Coronary artery (tissue), 2 donors: ENCODE measurements at regions not wholly inside any gene's neighbourhood (a gene's known extent, or its start where the extent isn't known, plus 50 kb on each side); places are given as distances from the start of the nearest gene placed in this dataset.

Source experiments
- DNase-seq: peaks from one replicate; pipeline ENCODE4 v3.0.0-alpha.2; 2017; ENCODE audit warnings: low spot score
- H3K27ac ChIP-seq, 2 donors: fragments of 200-600 bp; sonication (generic); one replicate each; pipeline ENCODE4 v1.5.1; 2016 to 2019
- H3K4me3 ChIP-seq: fragments of 200-600 bp; sonication (generic); 2 replicates; pipeline ENCODE4 v1.5.1; 2016; ENCODE audit warnings: mild to moderate bottlenecking, moderate library complexity
- TF ChIP-seq, protein P1 (sequence below): fragments of 200-600 bp; sonication (generic); IDR thresholded peaks from one replicate; pipeline ENCODE4 v1.5.1; 2019; ENCODE audit warnings: antibody characterized with exemption

DNA sequence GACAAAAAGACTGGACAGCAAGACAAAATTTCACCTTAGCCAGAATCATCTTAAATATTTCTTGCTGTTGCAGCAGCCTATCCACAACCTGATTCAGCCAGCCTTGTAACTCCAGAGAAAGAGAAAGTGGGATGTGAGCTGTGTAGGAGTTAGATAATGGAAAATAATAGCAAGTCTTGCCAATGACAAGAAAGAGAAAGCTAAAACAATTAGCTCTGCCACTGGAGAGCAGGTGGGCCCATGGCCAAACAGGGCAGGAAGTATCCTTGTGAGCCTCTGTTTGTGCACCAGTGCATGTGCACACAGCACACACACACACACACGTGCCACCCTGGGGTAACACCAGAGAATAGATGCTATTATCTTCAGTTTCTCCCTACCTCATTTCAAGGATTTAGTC lies 106.0 kb upstream of the CCDC196 start:
- no peak for DNase-seq
- TF ChIP-seq, protein P1, sequence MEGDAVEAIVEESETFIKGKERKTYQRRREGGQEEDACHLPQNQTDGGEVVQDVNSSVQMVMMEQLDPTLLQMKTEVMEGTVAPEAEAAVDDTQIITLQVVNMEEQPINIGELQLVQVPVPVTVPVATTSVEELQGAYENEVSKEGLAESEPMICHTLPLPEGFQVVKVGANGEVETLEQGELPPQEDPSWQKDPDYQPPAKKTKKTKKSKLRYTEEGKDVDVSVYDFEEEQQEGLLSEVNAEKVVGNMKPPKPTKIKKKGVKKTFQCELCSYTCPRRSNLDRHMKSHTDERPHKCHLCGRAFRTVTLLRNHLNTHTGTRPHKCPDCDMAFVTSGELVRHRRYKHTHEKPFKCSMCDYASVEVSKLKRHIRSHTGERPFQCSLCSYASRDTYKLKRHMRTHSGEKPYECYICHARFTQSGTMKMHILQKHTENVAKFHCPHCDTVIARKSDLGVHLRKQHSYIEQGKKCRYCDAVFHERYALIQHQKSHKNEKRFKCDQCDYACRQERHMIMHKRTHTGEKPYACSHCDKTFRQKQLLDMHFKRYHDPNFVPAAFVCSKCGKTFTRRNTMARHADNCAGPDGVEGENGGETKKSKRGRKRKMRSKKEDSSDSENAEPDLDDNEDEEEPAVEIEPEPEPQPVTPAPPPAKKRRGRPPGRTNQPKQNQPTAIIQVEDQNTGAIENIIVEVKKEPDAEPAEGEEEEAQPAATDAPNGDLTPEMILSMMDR, result no peak
- H3K27ac ChIP-seq, result no peak overlapping the region

DNA sequence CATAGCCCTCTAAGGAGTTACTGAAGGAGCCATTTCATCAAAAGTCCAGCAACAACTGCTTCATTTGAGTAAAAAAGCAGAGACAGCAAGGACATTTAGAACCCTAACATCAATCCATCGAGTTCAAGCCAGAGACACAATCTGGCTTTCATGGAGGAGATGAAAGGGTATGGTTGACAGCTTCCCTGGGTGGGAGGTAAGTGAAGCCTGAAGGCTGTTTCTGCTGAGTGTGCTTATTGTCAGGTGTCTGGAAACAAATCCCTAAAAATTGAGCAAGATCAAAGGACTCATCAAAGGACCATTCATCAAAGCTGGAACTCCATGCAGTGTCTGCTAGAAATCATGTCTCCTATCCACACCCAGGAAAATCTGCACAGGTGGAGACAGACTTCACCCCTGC lies 104.4 kb upstream of the CCDC196 start:
- Histone ChIP-seq H3K27ac (no peak overlapping the region), H3K4me3 (no peak overlapping the region)
- DNase-seq, result no peak
- TF ChIP-seq, protein P1, result no peak

More for the DNA sequence above, 106.0 kb upstream of the CCDC196 start:
- no peak overlapping the region for H3K4me3 ChIP-seq

DNA sequence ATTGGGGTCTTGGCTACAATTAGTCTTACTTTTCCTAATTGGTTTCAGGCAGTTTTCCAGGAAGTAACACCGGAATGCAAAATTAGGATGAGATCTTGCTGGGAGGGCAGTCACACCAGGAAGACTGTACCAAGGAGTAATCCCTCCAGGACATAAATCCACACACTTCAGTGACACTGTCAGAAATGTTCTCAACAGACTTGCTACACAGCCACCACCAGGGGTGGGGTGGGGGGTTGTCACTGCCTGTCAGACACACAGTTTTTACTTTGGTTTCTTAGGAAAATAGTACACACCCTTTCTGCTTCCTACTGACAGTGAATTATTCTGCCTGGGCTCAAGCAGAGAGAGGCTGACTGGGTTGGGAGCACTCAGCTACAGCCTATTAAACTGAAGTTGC lies 102.9 kb upstream of the CCDC196 start:
- DNase-seq, result no peak
- no peak overlapping the region for H3K4me3 ChIP-seq
- H3K27ac ChIP-seq, result no peak overlapping the region
- TF ChIP-seq, protein P1, result no peak

DNA sequence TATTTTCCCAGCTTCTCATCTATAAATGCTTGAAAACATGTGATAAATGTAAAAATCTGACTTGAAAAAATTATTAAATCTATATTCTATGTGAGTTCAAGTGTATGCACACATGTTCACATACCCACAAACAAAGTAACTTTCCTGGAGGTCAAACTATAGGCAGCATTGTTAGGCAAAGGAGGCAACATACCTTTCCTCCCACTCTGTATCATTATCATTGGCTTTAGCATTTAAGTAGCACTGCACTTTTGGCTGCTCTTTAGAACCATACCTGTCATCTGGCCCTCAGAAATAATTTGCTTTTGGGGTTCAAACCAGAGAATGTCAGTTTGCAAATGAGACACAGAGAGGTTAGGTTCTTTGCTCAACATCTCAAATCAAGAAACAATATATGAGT lies 102.4 kb upstream of the CCDC196 start:
- DNase-seq, result no peak
- Histone ChIP-seq H3K4me3 (no peak overlapping the region), H3K27ac (no peak overlapping the region)
- TF ChIP-seq, protein P1, result no peak

DNA sequence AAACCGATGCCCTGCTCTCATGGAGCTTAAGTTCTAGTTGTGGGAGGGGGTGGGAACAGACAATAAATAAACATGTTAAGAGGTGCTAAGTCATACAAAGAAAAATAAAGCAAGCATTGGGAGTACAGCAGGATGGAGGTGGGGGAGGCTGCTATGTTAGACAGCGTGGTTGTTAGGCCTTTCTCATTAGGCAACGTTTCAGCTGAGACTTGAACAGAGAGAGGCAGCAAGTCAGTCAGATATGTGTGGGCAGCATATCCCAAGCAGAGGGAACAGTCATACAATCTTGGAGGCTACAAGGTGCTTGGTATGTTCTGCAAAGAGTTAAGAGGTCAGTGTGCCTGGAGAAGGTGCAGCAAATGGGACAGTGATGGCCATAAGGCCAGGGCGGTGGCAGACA lies 97.7 kb upstream of the CCDC196 start:
- no peak for DNase-seq
- TF ChIP-seq, protein P1, result no peak
- H3K27ac ChIP-seq, result no peak overlapping the region
- no peak overlapping the region for H3K4me3 ChIP-seq

DNA sequence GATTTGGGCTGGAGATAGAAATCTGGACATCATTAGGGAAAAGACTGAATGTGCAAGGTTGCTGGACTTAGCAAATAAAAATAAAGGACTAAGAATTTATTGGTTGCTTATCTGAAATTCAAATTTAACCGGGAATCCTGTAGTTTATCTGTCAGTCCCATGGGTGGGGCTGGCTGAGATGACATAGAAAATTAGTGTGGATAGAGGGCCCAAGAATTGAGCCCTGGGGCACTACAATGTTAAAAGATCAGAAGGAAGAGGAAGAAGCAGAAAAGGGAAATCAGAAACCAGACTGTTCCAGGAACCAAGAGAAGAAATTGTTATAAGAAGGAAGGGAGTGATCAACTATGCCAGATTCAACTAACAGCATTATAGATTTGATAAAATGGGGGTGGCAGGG lies 96.7 kb upstream of the CCDC196 start:
- Histone ChIP-seq H3K27ac (no peak overlapping the region), H3K4me3 (no peak overlapping the region)
- DNase-seq, result no peak
- TF ChIP-seq, protein P1, result no peak

DNA sequence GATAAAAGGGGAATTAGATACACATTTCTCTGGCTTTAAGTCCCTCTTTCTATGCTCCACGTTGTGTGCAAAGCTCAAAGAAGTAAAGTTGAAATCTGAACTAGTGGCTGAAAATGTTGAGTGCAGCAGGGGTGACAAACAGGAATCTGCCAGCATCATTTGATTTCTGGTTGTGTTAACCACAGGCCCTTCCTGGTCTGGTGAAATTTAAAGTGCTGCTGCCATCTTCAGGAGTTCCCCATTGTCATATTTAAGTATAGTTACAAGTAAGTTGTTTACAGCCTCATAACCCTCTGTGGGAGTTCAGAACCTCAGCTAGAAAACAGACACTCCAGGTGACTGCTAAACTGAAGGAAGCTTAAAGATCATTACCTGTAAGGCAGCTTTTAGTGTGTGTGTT lies 90.9 kb upstream of the CCDC196 start:
- no peak overlapping the region for H3K27ac ChIP-seq
- no peak overlapping the region for H3K4me3 ChIP-seq
- TF ChIP-seq, protein P1, result no peak
- DNase-seq, result no peak
